ENCODE measurements at regions not wholly inside any gene's neighbourhood (a gene's known extent, or its start where the extent isn't known, plus 50 kb on each side); places are given as distances from the start of the nearest gene placed in this dataset.

DNA sequence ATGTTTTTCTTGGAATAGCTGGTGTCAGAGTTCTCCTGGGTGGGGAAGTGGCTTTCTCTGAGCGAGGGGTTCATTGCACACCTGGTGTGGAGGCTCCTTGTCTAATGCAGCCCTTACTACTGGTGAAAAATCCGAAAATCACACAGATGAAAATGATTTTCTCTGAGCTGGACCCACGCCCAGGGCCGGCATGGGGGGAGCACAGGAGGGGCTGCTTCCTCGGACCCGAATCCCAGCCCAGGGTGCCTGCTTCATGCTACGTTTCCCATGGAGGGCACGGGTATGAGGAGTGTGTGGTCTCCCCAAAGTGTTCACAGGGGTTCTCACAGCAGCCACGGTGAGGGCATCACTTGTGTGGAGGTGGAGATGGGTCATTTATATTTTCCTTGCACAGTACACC lies 288.0 kb upstream of the HDAC4 start:
- DNase-seq (ENCODE audit: low spot score in 2 of 2) (no peak), FAIRE-seq (no peak)

DNA sequence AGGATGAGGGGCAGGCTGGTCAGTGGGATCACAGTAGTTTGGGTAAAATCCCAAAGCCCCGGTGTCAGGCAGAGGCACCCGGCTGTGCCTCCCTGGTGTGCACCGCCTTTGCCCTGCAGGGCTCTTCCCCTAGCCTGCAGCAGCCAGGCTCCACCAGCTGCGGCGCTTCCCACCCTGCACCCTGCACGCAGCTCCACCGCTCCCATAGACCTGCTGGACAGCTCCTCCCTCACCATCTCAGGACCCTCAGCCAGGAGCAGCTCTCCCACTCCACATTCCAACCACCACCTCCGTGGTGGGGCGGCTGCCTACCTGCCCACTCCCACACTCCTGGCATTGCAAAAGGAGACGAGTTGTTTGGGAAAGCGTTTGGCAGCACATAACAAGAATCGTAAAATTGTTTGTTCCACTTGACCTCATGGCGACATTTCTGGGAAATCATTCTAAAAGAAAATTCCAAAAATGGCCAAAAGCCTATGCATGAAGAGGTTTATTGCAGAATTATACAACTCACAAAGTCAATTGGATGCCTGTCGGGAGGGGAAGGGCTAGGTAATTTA lies 287.4 kb upstream of the HDAC4 start:
- DNase-seq (ENCODE audit: low spot score in 2 of 2), result no peak
- FAIRE-seq, result no peak

DNA sequence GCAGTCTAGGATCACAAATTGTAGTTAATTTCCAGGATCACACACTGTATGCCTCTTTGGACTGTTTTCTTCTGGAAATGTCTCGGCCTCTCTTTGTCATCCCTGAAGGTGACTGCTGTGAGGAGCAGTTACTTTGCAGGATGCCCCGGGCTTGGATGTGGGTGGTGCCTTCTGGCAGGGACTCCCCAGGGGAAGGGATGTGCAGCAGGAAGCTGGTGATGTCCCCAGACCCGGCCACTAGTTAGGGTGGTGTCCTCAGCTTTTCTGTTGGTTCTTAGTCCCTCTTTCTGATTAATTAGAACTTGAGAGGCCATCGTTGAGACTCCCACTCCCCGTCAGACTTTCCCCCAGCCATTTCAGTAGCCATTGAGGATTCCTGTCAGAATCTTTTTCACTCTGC lies 286.6 kb upstream of the HDAC4 start:
- FAIRE-seq (no peak), DNase-seq (ENCODE audit: low spot score in 2 of 2) (no peak)

DNA sequence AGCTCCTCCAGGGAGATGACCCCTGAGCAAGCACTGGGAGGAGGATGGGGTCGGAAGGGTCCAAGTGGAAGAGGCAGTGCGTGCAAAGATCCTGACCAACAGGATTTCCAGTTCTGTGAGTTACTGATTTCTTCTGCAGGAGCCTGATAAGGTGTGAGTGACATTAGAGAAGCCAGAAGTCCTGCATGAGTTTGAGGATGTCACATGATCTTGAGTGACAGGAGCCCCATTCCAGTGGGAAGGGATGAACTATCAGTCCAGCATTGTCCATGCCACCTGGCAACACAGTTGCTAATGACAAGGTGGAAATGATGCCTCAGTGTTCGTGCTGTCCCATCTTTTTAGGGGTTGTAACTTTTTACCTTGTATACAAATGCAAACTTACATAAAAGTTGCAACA lies 285.1 kb upstream of the HDAC4 start:
- FAIRE-seq (no peak), DNase-seq (ENCODE audit: low spot score in 2 of 2) (no peak)

DNA sequence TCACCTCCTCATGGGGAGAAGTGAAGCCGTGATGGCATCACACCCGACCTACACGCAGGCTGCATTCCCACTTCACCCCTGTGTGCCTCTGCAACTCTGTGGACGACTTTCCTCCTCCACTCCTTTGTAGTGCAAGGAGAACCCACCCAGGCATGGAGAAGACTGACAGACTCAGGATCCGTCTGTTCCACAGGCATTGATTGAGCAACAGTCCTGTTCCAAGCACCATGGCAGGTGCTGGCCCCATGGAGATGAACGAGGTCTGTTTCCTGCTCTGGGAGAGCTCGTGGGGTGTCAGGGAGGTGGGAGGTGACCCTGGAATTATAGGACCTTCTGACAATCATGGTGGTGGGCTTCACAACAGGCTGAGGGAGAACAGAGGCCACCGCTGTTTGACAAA lies 284.7 kb upstream of the HDAC4 start:
- FAIRE-seq (no peak), DNase-seq (ENCODE audit: low spot score in 2 of 2) (no peak)

DNA sequence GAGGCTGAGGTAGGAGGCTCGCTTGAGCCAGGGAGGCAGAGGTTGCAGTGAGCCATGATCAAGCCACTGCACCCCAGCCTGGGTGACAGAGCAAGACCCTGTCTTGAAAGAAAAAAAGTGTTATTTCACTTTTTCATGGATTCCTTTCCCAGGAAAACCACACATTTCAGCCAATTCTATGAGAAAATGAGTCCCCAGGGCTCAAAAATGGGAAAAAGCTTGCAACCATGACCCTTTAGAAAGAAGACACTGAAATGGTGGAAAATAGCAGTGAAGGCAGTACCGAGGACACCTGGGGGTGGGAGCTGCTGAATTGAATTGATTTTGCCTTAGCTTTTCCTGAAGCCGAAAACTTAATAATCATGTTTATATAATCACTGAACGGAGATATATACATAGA lies 284.2 kb upstream of the HDAC4 start:
- DNase-seq (ENCODE audit: low spot score in 2 of 2), result no peak
- FAIRE-seq, result no peak

DNA sequence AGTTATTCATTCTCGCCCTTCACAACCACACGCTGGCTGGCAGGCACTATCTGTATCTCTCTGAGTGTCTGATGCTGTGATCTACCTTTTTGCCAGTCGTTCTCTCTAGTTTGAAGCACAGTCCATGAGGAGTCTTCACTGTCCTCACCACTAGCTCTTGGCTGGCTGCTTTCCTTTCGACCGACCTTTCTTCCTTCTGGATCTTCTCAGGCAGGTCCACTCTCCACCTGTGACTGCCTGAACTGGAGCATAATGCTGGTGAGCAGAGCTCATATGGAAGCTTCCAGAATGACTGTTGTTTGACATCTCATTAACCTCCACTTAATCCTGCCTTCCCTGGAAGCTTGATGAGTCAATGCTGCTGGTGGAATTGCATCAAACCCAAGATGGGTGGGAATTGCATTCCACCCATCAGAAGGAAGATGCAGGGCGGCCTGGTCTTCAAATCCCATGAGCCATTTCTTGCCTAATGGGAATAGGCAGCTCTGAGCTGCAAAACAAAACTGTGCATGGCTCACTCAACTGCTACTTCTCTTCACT lies 283.5 kb upstream of the HDAC4 start:
- FAIRE-seq (no peak), DNase-seq (ENCODE audit: low spot score in 2 of 2) (no peak)

DNA sequence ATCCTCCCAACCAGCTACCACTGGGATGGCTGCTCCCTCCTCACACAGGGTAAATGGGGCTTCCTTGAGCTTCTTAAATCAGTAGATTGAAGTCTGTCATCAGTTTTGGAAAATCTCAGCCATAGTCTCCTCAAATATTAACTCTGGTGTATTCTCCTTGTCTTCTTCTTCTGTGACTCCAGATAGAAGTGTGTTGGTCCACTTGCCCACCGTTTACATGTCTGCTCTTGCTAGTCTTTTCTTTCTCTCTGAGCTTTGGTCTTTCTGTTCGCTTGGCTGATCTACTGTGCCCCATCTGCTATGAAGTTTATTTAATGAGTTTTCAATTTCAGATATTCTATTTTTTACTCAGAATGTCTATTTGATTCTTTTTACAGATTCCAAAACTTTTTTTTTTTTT lies 281.7 kb upstream of the HDAC4 start:
- DNase-seq (ENCODE audit: low spot score in 2 of 2) (no peak), FAIRE-seq (no peak)

DNA sequence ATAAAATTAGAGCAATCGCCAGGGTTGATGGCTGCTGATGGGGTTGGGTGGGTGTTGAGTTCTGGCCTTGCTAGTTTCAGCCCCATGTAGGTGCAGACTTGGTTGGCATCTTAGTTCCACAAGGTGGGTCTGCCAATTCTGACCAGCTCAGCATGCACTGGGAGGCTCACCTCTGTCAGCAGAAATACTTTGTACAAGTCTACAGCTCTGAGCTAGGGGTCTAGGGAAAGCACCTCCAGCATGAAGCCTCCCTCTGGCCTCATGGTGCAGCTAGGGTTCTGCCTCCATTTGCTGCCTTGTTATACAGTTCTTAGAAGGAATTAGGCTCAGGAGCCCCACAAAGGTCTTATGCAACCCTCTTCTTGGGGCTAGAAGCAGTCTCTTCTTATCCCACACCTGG lies 278.9 kb upstream of the HDAC4 start:
- no peak for DNase-seq (ENCODE audit: low spot score in 2 of 2)
- no peak for FAIRE-seq

DNA sequence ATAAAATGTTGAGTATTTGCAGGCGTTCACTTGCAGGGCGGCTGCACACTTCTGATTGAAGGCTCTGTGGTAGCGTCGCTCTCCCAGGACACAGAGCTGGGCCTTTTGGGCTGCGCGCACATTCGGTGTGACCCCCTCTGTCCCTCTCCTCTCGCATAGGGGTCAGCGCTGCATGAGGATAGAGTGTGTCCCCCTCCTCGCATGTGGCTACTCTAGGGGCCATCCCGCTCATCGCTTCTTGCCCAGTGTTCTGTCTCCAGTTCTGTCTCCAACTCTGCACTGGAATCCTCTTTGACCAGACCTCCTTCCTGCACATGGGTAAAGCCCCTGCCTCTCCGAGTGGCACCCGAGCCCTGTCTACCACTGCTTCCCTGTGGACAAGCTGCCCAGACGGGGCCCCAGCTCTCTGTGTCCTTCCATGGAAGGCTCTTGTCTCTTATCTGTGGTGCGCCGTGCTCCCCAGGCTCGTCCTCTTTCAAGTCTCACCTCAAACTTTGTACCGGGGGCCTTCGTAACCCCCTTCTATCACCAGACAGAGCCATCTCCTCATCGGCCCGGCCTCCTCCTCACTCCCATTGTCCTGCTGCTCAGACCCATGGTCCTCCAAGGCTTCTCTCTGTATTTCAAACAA lies 278.0 kb upstream of the HDAC4 start:
- DNase-seq (ENCODE audit: low spot score in 2 of 2), result no peak
- FAIRE-seq, result no peak

DNA sequence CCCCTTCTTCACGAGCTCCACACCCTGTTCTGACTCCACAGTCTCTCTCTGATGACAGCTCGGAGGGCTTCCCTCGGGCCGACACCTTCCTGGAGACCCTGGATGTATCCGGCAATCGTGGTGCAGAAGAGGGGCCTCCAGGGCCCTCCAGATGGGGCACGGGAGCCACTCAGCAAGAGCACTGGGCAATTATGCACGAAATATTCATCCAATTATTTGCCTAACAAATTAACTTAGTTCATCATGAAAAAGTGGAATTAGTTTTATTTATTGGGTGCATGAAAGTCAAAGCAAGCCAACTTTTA lies 277.3 kb upstream of the HDAC4 start:
- no peak for FAIRE-seq
- DNase-seq (ENCODE audit: low spot score in 2 of 2), result no peak

DNA sequence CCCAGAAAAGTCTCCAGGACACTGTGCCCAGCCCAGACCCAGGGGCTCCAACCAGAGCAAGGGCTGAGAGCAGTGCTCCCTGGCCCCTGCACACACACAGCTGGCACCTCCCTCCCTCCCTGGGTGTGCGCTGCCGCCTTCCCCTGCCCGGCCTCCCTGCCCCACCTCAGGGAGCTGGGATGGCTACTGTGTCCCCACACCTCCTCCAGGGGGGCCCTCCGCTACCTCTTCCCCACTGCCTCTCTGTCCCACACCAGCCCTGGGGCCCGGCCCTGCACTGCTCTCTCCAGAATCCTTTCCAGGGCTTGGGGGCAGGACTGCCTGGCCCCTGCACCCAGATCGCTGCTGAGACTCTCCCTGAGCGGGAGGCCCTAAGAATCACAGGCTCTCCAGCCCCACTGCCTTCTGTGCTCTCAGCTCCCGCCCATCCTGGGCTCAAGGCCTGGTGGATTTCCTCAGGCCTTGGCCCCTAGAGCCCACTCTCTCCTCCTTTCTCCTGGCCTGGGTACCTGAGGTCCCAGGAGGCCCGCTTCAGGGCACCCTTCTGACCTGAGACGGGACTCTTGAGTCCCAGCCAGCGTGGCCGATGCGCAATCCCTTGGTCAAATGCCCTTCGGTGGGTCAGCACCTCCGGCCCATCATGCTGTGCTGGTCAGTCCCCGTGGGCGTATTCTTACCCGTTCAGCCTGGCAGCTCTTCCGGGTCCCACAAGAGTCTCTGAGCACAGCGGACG lies 276.8 kb upstream of the HDAC4 start:
- DNase-seq (ENCODE audit: low spot score in 2 of 2) (no peak), FAIRE-seq (no peak)

DNA sequence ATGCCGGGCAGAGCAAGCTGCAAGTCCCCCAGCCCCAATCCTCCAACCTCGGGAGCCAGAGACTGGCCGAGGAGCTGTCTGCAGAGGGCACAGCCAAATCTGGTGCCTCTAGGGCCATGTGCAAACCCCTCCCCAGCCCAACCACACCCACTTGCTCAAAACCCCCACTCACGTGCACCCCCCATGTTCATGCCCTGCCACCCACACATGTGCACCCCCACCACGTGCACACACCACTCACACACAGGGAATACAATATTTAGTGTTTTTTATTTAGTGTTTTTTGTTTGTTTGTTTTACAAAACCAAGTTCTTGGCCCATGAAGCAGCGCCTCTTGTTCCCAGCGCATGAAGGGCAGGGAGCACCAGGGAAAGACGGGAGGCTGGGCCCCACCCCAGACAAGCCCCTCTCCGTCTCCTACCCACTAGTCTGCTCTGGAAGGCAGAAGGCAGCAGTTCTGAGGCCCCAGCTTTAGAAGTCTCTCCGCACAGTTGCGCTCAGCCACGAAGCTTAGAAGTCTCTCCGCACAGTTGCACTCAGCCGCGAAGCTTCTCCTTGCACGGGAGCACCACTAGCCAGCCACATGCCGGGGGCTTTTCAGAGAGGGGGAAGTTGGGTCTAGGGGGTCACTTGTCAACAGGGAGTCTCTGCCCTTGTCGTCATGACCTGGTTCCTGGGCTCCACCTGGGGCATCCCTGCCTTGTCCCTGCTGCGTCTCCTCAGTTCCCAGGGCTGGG lies 276.1 kb upstream of the HDAC4 start:
- FAIRE-seq, result no peak
- DNase-seq (ENCODE audit: low spot score in 2 of 2), result no peak

DNA sequence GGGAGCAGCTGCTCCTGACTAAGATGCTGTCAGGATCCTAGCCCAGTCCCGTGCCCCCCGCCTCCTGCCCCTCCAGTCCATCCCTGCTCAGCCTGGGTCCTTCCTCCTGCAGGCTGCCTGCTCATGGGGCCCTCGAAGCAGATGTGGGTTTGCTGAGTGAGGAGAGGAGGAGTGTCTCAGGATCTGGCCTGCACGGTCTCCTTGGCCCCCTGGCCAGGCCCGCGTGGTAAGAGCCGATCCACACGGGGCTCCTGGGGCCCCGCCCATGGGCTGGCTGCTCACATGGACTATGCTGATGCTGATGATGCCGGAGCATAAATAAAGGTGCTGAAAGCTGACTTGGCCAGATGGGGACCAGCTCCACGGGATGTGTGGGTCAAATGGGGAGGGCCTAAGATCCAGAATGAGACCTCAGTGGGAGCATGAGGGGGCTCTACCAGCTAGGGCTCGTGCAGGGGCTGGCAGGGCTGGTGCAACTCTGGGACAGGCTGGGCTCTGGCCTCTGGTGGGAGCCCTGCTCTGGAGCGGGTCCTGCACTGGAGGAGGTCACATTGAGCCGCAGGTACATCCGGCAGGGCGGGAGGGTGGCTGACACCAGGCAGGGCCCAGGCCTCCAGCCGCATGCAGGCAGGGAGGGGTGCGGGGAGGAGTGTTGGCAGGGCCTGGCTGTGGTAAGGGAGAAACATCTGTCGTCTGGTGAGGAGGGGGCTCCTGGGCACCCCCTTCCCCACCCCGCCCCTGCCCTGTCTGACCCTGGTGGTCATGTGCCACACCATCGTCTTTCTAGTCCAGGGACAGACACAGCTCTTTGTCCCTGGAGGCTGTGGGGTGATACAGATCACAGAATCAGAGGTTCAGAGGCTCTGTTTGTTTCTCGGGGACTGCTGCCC lies 275.3 kb upstream of the HDAC4 start:
- FAIRE-seq (no peak), DNase-seq (ENCODE audit: low spot score in 2 of 2) (no peak)

DNA sequence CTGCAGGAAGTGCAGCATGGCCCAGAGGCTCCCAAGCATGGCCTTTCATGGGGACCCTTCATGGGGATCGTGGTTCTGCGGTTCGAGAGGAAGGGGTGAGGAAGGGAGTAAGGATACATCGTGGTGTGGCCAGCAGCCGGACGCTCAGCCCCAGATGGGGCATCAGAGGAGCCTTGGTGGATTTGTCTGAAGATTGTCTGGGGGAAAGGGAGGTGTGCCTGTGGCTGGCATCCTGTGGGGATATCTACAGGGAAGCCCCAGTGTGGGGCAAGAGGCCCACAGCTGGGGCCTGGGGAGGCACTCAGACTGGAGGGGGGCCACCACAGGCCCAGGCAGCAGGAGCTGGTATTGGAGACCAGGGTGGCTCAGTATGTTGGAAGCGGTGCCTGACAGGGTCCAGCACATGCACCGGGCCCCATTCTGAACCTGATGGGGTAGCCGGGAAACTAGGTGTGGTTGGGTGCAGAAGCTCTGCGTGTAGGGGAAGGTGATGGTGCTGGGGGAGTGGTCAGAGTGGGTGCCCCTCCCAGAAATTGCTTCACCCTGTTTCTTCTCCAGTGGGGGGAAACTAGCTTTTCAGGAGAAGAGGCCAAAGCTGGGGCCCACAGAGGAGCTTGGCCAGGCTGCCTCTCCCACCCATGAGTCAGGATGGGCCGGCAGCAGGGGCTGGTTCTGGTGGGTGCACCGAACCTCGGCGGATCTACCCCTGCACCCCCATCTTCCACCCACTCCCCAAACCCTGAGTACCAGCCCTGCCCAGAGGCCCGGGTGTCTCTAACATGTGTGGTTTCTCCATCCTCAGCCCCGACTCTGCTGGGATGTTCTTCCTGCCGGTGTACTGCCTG lies 274.4 kb upstream of the HDAC4 start:
- DNase-seq (ENCODE audit: low spot score in 2 of 2) (no peak), FAIRE-seq (no peak)

DNA sequence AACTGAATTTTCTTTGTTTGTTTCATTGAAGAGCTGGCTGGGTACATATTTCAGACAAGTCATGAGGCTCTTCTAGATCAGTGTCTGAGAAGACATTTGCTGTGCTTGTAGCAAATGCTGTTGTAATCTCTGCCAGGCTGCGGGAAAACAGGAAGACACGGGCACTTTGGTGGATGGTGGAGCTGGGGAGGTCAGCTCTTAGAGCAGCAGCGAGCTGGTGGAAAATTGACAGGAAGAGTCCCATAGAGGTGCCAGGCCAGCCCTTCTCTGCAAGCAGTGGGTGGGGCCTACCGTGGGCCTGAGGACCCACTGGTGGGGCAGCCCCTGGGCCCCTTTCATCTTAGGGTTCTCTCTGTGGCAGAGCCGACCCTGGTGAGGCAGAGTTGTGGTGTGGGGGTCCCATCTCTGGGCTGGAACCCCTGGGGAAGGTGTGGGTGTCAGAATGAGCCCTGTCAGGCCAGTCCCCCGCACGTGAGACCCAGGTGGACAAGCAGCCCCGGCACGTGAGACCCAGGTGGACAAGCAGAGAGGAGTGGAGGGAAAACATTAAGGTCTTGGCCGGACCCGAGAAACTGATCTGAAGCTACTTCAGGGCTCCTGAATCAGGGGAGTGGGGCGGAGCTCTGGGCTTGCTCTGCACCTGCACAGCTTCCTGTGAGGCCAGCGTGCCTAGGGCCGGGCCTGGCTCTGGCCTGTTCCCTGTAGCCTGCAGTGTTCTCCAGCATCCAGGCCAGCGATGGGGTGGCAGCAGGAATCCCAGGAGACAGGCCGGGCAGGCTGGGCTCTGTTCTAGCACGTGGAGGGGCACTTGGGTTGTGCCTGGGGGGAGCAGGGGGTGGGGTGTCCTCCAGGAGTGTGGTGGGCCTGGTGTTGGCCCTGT lies 273.5 kb upstream of the HDAC4 start:
- DNase-seq (ENCODE audit: low spot score in 2 of 2) (no peak), FAIRE-seq (no peak)

DNA sequence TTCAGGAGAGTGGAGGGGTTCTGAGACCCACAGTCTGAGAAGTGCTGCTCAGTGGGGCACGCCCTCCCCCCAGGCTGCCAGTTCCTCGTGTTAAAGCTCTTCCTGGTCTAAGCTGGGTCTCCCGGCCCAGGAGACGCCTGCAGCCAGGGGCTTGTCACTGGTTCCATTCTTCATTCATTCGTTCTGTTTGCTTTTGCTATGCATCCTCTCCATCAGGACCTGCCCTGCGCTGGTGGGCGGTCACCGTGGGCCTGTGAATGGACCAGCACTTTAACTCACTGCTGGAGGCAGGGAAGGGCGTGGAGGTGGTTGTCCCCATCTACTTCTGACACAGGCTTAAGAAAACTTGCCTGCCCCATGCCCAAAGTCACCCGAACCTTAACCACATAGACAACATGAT lies 272.8 kb upstream of the HDAC4 start:
- no peak for DNase-seq (ENCODE audit: low spot score in 2 of 2)

More for the DNA sequence above, 272.8 kb upstream of the HDAC4 start:
- no peak for FAIRE-seq

All from frontal cortex (tissue), 3 donors.